Kasumi-1 (cell line): ENCODE measurements at regions not wholly inside any gene's neighbourhood (a gene's known extent, or its start where the extent isn't known, plus 50 kb on each side); places are given as distances from the start of the nearest gene placed in this dataset.

Source experiments
- DNase-seq, 2 experiments: peaks; one replicate each; lab custom pipeline; 2025; lab: John Stamatoyannopoulos, UW

DNA sequence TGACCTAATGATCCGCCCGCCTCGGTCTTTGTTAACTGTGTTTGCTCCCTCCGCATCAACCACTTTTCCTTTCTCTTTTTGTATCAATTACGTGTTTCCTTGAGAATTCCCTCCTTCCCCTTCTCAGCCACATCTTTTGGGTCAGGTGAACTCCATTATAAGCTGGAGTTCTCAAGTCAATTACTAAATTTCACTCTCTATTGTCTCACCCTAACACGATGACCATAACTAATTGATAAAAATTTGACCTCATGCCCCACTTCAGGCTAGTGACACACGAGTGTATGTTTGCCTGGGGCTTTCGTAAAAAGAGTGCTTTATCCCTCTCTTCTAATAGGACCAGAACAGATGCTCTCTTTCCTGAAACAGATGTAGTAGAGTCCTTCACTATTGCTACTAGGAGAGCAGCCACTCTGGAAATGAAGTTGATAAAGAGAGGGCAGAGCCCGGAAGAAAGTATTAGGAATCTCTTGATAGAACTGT is 403.6 kb upstream of the ANXA10 start:
- DNase-seq, result no peak

- DNase-seq, result no peak
Observed at GRCh38 chr4:167702391-167702790, 389.9 kb upstream of the ANXA10 start.

- no peak for DNase-seq
Observed at GRCh38 chr4:167711517-167711916, 380.8 kb upstream of the ANXA10 start.

GRCh38 chr4:167713756-167714155 is 378.6 kb upstream of the ANXA10 start:
- no peak for DNase-seq

- DNase-seq, result no peak
Observed at GRCh38 chr4:167715176-167715575, 377.2 kb upstream of the ANXA10 start.

DNA sequence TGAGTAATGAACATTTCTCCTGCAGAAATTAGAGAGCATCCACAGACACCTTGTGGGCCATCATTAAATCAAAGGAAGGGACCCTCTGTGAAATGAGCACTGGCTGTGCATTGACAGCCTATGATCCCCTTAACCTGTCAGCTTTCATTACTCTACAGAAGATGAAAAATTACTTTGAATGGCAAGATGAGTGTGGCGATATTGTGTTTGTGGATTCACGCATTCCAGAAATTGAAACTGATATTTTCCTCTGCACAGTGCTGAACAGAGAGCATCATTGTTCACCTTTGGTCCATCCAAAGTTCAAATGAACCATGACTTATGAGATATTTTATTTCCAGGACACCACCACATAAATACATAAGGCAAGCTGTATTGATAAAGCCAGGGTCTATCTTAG is 374.8 kb upstream of the ANXA10 start:
- no peak for DNase-seq

- DNase-seq, result no peak
Observed at GRCh38 chr4:167721617-167722486, 370.5 kb upstream of the ANXA10 start.

DNA sequence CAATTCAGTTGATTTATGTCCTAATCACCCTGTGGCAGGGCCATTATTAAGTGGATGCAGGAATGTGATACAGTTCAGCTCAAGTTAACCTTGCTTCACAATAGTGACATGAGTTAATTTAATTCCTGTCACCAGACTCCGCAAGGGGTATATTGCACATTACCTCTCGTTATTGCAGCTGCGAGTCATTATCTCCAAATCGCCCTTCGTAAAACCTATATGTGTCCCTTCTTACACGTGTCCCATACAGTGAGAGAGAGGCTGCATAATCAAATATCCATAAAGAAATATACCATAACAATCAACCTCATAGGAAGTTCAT is 369.9 kb upstream of the ANXA10 start:
- DNase-seq, result no peak

DNA sequence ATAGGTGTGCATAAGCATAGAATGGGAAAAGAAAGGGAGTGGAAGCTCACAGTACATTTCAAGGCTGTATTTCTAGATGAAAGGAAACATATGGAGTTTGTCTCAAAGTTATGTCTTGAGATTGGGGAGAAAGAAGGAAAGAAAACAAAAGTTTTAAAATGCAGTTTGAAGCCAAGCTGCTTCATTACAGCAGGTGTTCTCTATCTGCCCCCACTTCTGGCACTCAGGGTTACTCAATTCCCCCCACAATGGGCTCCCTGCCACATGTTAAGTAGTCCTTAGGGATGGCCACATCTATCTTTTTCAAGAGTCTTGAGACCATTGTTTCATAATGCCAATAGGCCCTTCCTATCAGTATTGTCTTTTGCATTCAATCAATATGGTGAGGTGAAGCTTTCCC is 367.4 kb upstream of the ANXA10 start:
- DNase-seq, result no peak

DNA sequence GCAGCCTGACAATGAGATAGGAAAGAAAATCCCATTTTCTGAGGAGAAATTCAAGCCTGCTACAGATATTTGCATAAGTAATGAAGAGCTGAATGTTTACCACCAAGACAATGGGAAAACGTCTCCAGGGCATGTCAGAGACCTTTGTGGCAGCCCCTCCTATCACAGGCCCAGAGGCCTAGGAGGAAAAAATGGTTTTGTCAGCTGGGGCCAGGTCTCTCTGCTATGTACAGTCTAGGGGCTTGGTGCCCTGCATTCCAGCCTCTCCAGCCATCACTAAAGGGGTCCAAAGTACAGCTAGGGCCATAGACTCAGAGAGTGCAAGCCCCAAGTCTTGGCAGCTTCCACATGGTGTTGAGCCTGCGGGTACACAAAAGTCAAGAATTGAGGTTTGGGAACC is 361.6 kb upstream of the ANXA10 start:
- no peak for DNase-seq

DNA sequence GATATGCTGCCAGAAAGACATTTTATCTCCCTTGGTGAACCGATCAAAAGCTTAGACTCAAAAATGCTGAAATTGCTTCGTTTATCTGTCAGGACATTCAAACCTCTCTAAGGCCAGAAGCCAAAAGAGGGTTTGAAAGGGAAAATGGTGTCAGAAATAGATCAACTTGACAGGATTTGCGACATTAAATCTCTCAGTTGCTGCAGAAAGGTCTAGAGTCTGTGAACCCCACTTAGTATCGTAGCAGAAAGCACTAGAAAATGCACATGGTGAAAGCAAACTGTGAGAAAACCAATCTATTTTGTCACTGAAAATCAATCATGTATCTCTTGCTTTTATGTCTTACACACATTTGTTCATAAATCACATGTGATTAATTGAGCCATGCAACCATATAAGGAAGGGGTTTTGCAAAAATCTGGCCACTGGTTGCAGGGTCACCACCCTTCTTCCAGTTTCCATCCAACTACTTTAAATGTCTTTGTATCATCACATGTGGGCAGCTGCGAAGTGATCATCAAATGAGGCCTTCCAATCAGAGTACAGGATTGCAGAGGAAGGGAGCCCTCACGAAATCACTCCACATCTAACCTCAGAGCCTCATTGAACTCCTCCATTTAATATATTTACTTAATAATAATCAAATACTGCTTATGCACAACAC is 347.2 kb upstream of the ANXA10 start:
- no peak for DNase-seq

DNA sequence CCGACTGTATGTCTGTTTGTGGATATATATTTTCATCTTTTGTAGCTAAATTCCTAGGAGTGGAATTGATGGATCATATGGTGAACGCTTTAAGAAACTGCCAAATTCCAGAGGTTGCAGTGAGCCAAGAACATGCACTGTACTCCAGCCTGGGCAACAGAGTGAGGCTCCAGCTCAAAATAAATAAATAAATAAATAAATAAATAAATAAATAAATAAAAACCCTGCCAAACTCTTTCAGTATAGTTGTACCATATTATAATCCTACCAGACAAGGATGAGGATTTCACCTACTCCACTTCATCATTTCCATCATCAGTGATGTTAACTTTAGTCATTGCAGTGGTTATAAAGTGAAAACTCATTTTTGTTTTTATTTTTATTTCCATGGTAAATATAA is 325.1 kb upstream of the ANXA10 start:
- DNase-seq, result no peak

DNA sequence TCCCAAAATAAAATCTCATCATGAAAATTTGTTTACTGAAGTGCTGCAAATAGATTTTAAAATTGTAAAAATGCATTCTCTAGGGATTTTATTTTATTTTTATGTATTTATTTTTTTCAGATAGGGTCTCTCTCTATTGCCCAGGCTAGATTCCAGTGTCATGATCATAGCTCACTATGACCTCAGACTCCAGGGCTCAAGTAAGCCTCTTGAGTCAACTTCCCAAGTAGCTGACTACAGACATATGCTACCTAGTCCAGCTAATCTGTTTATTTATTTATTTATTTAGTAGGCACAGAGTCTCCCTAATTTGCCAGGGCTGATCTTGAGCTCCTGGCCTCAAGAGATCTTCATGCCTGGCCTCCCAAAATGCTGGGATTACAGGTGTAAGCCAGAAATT is 317.7 kb upstream of the ANXA10 start:
- DNase-seq, result no peak

- DNase-seq, result no peak
Observed at GRCh38 chr4:167775375-167775774, 317.0 kb upstream of the ANXA10 start.

DNA sequence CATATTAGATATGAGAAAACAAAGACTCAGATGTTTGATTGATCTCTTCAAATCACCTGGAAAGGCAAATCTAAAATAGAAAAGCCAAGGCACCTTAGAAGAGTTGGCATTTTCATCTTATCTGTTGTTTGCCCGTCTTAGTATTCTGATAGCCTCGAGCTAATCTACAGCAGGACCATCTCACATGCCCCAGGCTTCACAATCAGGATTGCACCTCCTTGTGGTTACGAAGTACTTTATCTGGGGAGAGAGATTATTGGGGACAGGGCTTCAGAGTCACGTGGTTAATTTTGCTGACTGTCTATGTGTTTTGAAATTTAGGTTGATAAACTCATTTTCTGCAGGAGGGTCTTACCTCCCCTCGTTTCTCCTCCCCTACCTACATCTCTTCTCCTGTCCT is 313.1 kb upstream of the ANXA10 start:
- DNase-seq, result no peak

DNA sequence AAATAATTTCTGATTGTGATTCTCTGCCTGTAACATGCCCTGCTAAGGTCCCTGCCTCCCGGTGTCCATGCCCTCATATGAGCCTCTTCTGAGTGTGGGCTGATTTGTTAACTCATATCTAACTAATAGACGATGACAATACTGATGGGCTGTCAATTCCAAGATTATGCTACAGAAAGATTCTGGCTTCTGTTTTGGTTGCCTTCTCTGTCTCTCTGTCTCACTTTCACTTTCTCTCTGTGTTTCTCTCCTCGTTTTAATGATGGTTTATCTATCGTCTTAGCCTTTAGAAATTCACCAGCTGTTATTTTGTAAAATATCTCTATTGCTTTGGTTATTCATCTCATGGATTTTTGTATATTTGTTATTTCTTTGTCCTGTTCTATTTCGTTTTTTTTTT is 312.5 kb upstream of the ANXA10 start:
- DNase-seq, result no peak

DNA sequence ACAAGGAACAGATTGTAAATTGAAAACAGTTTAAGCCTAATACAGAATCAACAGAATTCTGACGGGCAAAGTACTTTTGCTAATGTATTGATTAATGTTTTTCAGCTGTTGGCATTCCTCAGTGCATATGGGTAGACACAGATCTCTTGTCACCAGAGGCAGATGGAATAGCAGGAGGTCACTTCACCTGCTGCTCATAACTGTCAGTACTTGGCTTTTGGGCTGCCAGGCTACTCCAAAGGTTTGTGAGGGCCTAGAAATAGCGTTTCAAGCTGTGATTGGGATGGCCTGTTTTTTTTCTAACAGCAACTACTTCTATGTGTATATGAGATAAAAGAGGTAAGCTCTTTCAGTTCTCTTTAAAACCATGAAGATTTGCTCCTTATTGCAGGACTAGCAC is 307.5 kb upstream of the ANXA10 start:
- no peak for DNase-seq

- no peak for DNase-seq
Observed at GRCh38 chr4:167785523-167785922, 306.8 kb upstream of the ANXA10 start.

DNA sequence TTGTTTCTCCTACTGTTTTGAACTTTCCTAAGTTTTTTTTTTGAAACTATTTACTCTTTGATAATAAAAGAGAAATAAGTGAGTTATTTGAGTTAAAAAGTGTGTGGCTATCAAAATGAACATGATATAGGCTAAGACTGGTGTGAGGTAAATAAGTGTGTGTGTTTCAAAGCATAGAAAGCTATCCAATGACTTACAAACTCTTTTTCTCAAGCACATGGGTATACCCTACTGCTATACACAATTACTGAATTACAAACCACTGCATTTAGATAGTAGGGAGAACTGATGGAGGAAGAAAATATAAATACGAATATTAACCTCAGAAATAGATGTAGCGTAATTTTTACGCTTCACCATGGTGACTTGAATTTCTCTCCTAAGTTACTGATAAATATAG is 305.8 kb upstream of the ANXA10 start:
- no peak for DNase-seq

- DNase-seq, result no peak
Observed at GRCh38 chr4:167787231-167787630, 305.1 kb upstream of the ANXA10 start.

DNA sequence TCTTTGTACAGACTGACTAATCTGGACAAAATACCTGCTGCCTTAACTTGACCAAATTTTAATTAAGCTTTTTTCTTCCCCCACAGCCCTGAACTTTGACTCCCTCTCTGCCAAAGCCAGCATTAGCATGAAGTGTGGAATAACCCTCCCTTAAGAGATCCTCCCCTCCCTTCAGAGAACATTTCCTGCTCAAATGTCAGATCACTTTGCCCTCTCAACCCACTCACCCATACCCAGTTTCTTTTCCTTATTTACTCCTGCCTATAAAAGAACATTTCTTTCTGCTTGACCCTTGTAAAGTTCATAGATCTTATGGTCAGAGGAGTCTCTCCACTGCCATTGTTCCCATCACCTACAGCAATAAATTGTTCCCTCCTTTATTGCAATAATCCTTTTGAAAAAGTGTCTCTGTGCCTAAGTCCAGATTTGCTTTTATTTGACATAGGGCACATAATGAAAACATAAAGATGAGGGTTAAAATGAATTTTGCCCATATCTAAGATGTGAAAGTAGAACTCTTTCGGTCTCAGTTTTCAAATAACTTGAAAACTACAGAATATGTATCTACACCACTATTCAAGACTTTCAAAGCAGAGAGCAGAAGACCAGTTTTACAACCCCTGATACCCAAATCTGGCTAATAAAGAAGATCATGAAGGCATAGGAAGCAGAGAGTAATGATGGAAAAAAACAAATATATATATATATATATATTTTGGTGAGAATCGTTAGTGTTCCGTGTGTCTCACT is 289.7 kb upstream of the ANXA10 start:
- no peak for DNase-seq

DNA sequence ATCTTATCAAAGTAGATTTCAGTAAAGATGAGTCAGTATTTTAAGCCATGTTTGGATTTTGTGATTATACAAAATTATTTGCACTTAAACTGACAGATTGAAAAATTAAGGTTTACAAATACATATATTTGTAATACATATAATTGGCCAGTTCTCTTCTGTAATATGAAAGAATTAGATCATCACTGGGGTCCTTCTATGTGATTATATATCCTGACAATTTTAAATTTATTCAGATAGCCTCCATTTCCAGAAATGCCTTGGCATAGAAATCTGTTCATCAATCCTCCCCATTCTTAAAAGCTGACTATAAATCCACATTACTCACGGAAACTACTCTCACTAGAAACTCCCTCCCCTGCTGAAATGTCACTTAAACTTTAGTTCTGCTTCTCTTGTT is 280.4 kb upstream of the ANXA10 start:
- no peak for DNase-seq

- DNase-seq, result peak; percentile 41 to 57
Observed at GRCh38 chr4:167826281-167826680, 266.1 kb upstream of the ANXA10 start.
